Lung microvascular endothelial cell (primary cell): ENCODE measurements at regions not wholly inside any gene's neighbourhood (a gene's known extent, or its start where the extent isn't known, plus 50 kb on each side); places are given as distances from the start of the nearest gene placed in this dataset.
"Not testable (repeated sequence)": the region's sequence is repeated elsewhere in the genome, so short reads cannot be mapped to it uniquely, and the experiment has no call there.

Experiments
- DNase-seq, 2 donors: peaks; one replicate each; pipeline versions ENCODE4 v3.0.0 to v3.0.0-alpha.2; 2010; ENCODE audit warnings: low read depth in 2 of 2

DNA sequence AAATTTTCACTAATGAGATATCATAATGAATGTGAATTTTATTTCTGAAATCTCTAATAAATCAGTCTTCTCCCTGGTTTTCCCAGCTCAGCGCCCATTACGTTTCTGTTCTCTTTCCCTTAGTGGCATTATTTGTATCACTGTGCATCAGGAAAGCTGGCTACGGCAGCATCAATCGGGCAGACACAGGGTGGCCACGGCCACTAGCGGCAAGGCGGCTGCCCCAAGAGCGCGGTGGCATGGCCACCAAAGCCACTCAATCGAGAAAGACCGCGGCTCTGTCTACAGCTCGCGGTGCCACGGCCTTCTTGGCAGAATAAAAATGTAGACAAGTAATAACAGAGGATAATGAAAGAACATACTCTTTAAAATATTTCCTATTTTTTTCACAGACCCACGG, 168.0 kb downstream of the RPIA start:
- DNase-seq, result no peak

DNA sequence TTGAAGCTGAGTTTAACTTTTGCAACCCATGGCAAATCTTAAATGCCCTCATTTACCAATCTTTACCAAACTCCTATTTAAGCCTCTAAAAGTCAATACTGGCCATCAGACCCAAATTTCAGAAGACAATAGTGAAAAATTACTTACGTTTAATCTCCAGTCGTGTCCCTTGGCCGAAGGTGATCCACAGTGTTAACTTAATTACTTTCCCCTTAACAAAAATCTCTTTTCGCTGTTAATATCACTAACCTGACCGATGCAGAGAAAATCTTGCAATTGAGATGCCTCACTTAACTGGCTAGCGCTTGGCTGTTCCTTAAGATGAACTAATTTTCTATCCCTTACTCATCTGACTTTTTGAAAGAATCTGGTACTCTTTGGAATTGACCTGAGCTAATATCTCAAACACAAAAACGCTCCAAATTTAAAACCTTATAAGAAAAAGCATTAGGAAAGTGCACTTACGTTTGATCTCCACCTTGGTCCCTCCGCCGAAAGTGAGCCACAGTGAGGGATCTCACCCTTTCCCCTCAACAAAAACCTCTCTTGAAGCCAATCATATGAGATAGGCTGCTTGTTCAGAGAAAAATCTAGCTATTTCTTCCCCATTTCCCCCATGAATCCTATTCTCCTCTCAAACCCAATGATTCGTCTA, 169.1 kb downstream of the RPIA start:
- no peak for DNase-seq

DNA sequence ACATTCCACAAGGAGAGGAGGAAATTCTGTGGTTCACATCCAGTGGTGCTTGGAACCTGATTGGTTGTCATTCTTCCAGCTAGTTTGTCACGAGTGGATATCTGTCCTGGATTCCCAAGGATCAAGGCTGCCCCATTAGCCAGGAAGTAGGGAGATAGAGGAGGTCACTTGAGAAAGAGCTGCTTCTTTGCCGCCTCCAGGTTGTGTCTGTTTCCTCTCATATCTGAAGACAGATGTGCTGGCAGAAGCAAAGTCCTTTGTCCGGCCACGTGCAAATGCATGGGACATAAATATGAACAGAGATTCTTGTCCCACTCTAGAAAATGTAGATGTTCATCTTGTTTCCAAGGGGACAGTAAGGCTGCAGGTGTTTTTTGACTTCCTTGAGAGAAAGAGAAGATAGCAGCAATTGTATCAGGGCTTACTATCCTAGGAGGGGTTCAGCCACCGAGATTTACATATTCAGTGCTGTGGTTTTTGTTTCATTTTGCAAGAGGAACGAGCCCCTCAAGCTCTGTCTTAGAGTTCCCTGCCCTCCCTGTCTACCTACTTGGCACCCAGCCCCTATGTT, 174.4 kb downstream of the RPIA start:
- no peak for DNase-seq

DNA sequence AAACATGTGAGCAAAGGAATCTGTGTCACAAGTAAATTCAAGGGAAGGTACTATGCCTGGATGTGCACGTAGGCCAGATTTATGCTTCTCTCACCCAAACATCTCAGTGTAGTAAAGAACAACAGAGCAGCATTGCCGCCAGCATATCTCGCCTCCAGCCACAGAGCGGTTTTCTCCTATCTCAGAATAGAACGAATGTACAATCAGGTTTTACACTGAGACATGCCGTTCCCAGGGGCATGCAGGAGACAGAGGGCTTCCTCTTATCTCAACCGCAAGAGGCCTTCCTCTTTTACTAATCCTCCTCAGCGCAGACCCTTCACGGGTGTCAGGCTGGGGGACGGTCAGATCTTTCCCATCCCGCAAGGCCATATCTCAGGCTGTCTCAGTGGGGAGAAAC, 175.3 kb downstream of the RPIA start:
- no peak for DNase-seq

DNA sequence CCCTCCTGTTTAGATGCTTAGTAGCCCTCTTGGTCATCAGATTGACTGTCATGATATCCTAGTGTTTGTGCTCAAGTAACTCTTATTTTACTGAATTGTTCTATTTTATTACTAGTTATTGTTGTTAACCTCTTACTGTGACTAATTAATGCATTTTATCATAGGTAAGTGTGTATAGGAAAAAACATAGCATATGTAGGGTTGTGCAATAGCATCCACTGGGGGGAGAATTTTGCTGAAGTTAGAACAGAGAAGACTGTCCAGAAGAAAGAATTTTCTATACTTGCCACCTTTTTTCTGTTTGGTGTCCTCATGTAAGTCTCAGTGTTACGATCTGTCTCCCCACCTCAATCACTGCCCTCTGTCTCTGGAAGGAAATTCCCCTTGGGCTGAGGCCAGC, 177.4 kb downstream of the RPIA start:
- DNase-seq, result no peak

DNA sequence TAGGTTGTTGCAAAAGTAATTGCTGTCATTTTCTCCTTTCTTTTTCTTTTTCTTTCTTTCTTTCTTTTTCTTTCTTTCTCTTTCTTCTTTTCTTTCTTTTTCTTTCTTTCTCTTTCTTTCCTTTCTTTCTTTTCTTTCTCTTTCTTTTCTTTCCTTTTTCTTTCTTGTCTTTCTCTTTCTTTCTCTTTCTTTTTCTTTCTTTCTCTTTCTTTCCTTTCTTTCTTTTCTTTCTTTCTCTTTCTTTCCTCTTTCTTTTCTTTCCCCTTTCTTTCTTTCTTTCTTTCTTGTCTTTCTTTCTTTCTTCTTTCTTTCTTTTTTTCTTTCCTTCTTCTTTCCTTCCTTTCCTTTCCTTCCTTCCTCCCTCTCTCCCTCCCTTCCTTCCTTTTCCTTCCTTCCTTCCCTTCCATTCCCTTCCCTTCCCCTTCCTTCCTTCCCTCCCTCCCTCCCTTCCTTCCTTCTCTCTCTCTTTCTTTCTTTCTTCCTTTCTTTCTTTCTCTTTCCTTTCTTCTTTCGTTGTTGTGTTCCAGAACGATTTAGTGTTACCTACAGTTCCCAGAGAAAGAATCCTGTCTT, 178.9 kb downstream of the RPIA start:
- no peak for DNase-seq

DNA sequence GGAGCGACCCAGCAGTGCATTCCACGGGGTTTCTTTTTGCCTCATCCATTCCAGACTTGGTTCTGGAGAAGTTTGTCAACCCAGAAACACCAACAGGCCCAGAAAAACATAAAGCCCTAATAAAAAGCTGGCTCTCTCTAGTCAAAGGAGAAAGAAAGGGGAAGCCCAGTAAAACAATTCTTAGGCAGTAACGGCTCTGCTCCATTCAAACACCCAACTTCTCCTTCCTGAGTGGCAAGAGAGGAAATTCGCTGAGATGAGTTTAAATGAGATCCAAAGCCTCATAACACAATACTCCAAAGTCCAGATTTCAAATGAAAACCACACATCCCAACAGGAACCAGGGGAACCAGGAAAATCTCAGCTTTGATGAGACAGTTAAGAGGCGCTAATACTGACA, 179.9 kb downstream of the RPIA start:
- DNase-seq, result no peak

DNA sequence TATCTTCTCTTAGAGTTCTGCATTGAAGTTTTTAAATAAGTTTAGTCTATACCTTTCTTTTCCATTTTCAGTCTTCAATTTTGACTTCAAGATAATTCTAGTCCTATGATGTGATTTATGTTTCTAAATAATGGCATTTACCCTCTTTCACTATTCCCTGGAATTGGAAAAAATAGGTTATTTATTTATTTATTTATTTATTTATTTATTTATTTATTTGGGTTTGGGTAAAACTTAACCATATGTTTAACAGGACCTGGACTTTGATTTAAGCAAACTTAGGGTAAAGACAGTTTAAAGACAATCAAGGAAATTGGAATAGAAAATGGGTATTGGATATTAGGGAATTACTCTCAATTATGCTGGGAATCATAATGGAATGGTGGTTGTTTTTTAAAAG, 182.1 kb downstream of the RPIA start:
- DNase-seq, result no peak

DNA sequence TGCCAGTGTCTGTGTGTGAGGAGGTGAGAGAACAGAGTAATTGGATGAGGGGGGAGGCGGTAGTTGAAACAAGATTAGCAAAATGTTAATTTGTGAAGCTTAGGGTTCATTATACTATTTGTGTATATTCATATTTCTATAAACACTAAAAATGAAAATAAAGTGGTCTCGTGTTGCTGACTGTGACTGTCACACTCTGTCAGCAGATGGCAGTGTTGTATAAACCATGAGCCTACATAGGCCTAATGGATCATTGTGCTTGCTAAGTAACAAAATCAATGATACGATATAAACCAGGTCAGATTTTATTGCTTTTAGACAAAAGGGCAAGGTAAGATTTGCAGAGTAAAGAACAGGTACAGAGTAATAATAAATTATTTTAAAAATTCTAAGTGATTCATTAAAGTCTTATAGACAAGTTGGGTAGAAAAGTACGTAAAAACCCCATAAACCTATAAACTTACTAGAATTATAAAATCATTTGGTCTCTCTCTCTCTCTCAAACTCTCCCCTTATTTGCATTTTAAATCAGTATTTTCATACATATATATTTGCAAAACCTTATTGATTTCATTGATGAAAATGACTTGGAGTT, 182.7 kb downstream of the RPIA start:
- DNase-seq, result peak; percentile 76 to 84

DNA sequence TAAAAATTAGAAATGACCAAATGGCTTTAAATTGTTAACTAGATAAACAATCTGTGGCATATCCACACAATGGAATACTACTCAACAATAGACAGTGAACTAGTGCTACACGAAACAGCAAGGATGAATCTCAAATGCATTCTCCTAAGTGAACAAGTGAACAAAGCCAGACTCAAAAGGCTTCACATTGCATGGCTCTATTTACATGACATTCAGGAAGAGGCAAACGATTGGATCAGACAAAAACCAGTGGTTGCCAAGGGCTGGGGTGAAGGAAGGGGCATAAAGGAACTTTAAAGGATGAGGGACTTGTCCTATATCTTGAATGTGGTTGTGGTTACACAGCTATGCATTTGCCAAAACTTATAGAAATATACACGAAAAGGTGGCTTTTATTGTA, 184.3 kb downstream of the RPIA start:
- DNase-seq, result no peak

DNA sequence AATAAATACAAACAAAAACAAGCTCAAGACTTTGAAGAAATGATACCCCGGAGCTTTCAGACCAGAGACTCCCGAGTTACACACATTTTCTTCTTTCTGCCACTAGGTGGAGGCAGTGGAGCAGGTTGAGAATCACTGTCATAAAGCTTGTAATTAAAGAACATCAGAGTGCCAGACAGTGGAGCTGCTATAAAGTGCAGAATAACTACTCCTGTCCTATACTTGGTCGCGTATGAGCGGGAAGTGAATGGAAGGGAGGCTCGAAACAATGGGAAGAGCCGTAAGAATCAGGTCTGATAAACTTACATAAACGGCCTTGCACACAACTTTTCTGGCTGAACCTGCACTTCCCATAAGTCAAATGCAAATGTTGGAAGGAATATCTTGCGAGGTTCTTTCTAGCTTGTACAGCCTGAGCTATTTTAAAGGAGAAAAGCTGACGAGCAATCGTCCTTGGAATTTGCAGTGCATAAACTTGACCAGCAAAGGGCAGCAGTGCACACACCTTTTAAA, 189.0 kb downstream of the RPIA start:
- peak; percentile 68 to 76 for DNase-seq

DNA sequence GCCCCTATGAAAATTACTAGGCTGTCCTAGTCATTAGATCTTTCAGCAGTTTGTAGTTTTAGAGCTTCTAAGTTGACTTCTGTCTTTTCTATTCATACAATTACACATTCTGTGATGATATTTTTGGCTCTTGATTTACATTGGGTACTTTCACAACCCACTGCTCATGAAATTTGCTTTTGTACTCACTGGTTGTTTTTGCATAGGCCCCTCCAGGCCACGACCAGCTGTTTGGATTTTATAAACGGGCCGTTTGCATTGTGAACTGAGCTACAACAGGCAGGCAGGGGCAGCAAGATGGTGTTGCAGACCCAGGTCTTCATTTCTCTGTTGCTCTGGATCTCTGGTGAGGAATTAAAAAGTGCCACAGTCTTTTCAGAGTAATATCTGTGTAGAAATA, 193.8 kb downstream of the RPIA start:
- no peak for DNase-seq

DNA sequence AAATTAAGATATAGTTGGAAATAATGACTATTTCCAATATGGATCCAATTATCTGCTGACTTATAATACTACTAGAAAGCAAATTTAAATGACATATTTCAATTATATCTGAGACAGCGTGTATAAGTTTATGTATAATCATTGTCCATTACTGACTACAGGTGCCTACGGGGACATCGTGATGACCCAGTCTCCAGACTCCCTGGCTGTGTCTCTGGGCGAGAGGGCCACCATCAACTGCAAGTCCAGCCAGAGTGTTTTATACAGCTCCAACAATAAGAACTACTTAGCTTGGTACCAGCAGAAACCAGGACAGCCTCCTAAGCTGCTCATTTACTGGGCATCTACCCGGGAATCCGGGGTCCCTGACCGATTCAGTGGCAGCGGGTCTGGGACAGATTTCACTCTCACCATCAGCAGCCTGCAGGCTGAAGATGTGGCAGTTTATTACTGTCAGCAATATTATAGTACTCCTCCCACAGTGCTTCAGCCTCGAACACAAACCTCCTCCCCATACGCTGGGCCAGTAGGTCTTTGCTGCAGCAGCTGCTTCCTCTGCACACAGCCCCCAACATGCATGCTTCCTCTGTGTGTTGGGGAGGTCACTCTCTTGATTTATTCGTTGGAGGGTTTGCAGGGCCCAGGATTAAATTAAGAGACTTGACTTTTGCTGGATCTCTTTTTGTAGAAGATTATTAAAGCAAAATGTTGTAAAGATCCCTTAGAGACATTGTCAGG, 194.4 kb downstream of the RPIA start:
- peak in 1 of 2 donors; percentile 2 for DNase-seq

DNA sequence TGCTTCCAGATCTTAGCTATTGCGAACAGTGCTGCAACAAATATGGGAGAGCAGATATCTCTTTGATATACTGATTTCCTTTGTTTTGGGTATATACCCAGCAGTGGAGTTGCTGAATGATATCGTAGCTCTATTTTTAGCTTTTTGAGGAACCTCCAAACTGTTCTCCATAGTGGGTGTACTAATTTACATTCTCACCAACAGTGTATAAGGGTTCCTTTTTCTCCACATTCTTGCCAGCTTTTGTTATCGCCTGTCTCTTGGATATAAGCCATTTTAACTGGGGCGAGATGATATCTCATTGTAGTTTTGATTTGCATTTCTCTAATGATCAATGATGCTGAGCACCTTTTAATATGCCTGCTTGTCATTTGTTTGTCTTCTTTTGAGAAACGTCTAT, 196.0 kb downstream of the RPIA start:
- DNase-seq, result not testable (repeated sequence)

DNA sequence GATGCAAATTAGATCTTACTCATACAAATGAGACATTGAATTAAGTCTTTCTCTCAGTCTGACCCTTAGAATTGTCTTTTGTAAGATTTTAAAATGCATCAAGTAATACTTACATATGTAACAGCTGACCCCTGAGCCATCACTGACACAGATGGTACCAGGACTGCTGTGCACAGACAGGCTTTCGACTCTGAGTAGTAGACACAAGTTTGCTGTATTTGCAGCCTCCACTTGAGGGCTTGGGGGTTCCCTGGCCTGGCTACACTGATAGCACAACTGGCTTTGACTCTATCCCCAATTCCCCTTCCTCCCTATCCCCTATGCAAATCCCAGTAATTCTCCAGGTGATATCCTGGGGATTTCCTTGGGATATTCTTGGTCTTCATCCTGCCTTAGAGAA, 200.7 kb downstream of the RPIA start:
- no peak for DNase-seq

DNA sequence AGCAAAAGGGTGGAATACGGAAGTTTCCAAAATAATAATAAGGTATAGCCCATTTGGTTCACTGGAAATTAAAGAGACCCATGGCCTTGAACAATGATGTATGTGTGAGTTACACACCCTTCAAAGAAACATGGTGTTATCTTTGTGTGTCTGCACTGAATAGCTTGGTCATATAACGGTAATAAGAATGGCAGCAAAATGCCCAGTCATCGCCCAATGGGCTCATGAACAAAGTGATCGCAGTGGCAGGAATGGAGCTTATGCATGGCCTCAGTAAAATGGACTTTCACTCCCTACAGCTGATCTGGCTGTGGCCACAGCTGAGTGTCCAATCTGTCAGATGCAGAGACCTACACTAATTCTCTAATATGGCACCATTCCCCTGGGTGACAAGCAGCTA, 201.3 kb downstream of the RPIA start:
- DNase-seq, result no peak

DNA sequence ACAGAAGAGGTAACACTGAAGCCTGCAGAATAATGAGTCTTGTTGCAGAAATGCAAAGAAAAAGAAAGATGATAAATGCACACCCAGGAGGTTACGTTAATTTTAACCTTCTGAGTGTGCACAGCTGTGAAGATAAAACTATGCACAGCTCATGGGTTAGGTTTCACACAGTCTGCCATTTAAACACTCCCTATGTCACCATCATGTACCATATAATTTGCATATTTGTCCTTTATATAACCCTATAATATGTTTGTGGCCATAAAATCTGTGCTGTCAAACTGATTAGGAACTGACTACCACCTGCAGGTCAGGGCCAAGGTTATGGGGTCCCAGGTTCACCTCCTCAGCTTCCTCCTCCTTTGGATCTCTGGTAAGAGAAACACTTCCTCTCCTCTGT, 205.5 kb downstream of the RPIA start:
- no peak for DNase-seq

DNA sequence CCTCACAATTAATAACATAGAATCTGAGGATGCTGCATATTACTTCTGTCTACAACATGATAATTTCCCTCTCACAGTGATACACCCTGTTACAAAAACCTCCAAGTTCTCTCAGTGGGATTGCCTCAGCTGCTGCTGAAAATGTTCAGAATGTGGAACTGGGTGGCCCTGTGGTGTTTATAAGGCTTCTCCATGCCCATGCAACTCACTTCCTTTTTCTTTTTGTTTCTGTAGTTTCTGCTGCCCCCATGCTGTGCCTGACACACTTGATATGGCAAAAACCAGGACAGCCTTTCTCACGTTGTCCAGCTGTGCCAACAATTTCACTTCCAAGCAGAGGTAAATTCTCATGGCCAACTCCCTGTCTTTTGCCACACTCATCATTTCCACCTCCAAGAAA, 206.2 kb downstream of the RPIA start:
- DNase-seq, result no peak

DNA sequence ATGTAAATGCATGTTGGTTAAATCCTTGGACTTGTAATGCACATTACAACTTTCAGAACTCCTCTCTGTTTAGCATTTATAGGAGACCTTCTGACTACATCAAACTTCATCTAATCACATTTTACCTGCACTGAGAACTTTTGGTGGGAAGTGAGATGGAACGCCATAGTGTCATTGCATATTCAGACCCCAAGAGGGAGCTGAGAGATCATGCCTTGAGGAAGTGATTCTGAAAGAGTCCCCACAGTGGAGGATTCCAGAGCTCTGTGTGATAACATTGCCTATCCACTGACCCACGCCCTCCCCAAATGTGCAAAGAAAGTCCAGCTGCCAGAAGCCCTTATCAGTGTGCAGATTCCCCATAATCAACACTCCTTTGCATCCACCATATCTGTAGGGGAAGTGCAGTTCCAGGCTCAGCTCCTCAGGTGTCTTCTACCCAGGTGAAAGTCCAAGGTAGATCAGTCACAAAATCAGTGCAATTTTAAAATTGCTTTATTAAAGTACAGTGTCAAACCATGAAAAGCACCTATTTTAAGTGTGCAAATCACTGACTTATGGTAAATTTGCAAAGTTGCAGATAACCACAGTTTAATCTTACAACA, 212.4 kb downstream of the RPIA start:
- DNase-seq, result peak; percentile 48 to 61

DNA sequence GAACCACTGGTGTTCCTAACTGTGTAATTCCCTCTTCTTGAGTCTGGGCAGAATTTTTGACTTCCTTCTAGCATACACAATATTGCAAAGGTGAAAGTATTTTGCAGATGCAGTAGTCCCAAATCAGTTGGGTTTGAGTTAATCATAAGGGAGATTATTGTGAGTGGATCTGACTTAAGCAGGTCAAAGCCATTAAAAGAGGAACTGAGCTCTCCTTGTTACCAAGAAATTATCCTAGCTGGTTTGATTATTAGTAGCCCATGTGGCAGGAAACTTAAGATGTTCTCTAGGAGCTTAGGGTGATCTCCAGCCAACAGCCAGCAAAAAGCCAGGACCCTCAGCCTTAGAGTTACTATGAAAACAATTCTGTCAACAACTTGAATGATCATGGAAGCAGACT, 221.8 kb downstream of the RPIA start:
- no peak for DNase-seq

DNA sequence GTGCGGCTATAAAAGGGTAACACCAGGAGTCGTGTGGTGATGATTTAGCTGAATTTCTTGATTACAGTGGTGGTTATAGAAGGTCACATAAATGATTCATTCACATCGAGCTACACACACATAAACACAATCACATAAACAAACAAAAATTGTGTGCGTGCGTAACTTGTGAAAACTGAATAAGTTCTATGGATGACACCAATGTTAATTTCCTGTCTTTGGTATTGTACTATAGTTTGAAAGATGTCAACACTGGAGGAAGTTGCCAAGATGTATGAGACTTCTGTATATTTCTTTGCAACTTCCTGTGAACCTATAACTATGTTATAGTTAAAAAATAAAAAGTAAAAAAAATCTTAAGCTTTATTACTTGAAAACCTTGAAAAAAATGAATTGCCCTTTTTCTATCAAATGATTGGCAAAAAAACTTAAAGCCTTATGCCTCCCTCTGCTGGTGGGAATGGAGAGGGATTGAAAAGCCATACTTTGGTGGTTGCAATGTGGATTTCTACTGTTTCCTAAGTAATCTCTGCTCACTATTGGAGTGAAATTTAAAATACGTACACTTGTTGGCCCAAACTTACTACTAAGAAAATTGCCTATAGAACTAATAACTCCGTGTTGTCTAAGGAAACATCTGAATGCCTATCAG, 227.7 kb downstream of the RPIA start:
- peak; percentile 47 to 68 for DNase-seq
